Activated T-helper 1 cell treated with anti-CD3 and anti-CD28 coated beads, Interleukin-12 subunit alpha, Interleukin-12 subunit beta, Interleukin-2, Interleukin-4 antibody, amounts not matched to agents 30 ng/mL and 10 ng/mL and 1 ng/mL, durations not matched to agents 14 hours and 24 hours and 36 hours (primary cell): ENCODE measurements at regions not wholly inside any gene's neighbourhood (a gene's known extent, or its start where the extent isn't known, plus 50 kb on each side); places are given as distances from the start of the nearest gene placed in this dataset.

Experiments
- DNase-seq: peaks from one replicate; pipeline ENCODE4 v3.0.0; 2021; ENCODE audit warnings: low spot score
- H3K27ac Mint-ChIP-seq: one replicate; pipeline ENCODE4 v1.8.0; 2021; ENCODE audit warnings: mild to moderate bottlenecking, mixed read lengths
- H3K27me3 Mint-ChIP-seq: one replicate; pipeline ENCODE4 v1.8.0; 2022; ENCODE audit warnings: mild to moderate bottlenecking, moderate library complexity, mixed read lengths; ENCODE audit not compliant: insufficient read depth
- H3K36me3 Mint-ChIP-seq: one replicate; pipeline ENCODE4 v1.8.0; 2021; ENCODE audit warnings: low read depth, mixed read lengths
- H3K4me1 Mint-ChIP-seq: one replicate; pipeline ENCODE4 v1.8.0; 2021; ENCODE audit warnings: low read depth, mixed read lengths
- H3K4me3 Mint-ChIP-seq: one replicate; pipeline ENCODE4 v1.8.0; 2021; ENCODE audit warnings: mild to moderate bottlenecking, moderate library complexity, mixed read lengths
- H3K9me3 Mint-ChIP-seq: one replicate; pipeline ENCODE4 v1.8.0; 2021; ENCODE audit warnings: mixed read lengths
- intact Hi-C: fragments of 100-400 bp; cut with micrococcal nuclease; formaldehyde crosslinking; loops from one replicate; pipeline ENCODE4 v1.15.1; 2024

DNA sequence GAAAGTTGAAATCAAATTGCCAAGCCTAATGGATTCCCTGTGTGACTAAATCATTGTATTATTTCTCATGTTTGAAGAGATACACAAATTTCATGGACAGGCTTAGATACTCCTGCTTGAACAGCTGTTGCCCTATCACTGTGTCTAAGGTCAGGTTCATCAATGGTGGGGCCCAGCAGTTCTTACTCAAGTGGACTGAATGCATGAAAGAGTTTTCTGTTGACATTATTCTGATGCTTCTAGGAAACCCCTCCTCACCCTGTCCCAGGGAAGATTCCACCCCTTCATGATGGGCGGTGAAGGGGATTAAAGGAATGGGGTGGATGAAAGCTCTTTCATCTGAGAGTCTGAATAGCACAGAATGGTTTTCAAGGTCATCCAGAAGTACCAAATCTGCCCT lies 148.8 kb downstream of the INO80D start:
- Mint-ChIP-seq H3K27ac (no peak overlapping the region), H3K4me3 (no peak overlapping the region), H3K27me3 (peaks cover 4% of the 10 kb centered on the region), H3K4me1 (no peaks in the 10 kb centered on the region), H3K9me3 (no peaks in the 10 kb centered on the region), H3K36me3 (no peaks in the 10 kb centered on the region)
- intact Hi-C loops, result no loop called here
- DNase-seq, result no peak

DNA sequence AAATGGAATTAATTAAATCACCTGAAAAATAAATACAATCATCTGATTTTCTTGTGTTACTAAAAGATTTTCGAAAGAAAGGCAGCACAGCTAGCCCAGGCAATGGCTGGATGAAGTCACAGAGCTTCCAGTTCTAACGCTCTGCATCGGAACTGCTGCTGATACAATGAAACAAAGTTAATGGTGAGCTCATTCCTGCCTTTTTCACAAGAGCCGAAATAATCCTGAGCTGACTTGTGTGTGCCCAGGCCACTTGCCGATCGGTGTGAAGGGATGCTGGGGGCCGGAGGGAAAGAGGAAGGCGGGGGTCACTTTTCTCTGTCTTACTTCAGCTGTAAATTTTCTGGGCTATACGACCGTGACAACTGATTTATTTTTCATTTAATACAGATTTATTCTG lies 149.5 kb downstream of the INO80D start:
- Mint-ChIP-seq H3K36me3 (no peaks in the 10 kb centered on the region), H3K9me3 (no peaks in the 10 kb centered on the region), H3K27me3 (peaks cover 4% of the 10 kb centered on the region), H3K4me1 (no peaks in the 10 kb centered on the region), H3K4me3 (no peak overlapping the region), H3K27ac (no peak overlapping the region)
- intact Hi-C loops, result no loop called here
- no peak for DNase-seq

DNA sequence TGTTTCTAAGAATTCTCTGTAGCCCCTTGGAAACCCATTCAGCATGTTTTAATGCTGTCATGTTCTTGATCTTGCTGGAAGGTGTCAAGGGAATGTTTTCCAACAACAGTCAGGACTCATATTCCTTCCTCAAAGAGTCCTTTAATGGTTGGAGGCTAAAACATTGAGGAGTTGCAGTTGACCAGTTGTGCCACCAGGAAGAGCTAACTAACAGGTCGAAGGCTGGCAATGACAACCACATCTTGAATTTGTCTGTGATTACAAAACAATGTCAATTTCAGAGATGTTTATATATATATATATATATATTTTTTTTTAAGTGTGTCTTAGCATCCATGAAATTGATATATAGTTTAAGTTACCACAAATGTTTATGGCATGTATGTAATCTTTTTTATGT lies 151.5 kb downstream of the INO80D start:
- H3K9me3 Mint-ChIP-seq, result no peaks in the 10 kb centered on the region
- no peak for DNase-seq
- no peaks in the 10 kb centered on the region for H3K36me3 Mint-ChIP-seq
- H3K27ac Mint-ChIP-seq, result no peak overlapping the region
- intact Hi-C loops, result no loop called here
- peaks cover 14% of the 10 kb centered on the region for H3K27me3 Mint-ChIP-seq
- H3K4me3 Mint-ChIP-seq, result no peak overlapping the region
- H3K4me1 Mint-ChIP-seq, result no peaks in the 10 kb centered on the region

DNA sequence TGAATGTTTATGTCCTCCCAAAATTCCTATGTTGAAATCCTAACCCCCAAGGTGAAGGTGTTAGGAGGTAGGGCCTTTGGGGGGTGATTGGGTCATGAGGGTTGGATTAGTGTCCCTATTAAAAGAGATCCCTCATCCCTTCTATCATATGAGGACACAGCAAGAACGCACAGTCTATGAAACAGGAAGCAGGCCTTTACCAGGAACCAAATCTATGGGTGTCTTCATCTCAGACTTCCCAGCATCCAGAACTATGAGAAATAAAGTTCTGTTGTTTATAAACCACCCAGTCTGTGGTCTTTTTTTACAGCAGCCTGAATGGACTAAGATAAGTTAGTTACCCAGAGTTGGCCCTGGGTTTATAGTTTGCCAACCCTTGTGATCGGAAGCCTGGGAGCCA lies 153.1 kb downstream of the INO80D start:
- Mint-ChIP-seq H3K9me3 (no peaks in the 10 kb centered on the region), H3K4me3 (no peak overlapping the region), H3K4me1 (no peaks in the 10 kb centered on the region), H3K27ac (no peak overlapping the region), H3K36me3 (no peaks in the 10 kb centered on the region), H3K27me3 (peaks cover 17% of the 10 kb centered on the region)
- DNase-seq, result no peak
- intact Hi-C loops, result no loop called here

DNA sequence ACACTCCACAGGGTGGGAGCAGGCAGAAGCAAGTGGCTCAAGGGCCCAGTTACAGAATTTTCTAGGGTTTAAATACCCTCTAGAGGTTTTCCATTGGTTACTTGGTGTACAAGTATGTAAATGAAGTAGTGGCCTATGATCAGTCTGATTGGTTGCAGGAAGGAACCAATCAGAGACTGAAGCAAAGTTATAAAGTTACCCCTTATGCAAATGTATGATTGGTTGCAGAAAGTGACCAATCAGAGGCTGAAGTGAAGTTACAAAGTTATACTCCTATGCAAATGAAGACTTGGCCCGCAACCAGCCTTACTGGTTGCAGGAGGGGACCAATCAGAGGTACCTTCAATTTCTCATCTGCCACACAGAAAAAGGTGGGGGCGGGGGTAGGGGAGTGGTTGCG lies 154.6 kb downstream of the INO80D start:
- Mint-ChIP-seq H3K4me3 (no peak overlapping the region), H3K4me1 (peaks cover 2% of the 10 kb centered on the region), H3K27ac (no peak overlapping the region), H3K9me3 (no peaks in the 10 kb centered on the region), H3K36me3 (no peaks in the 10 kb centered on the region), H3K27me3 (peaks cover 28% of the 10 kb centered on the region)
- intact Hi-C loops, result no loop called here
- DNase-seq, result no peak

DNA sequence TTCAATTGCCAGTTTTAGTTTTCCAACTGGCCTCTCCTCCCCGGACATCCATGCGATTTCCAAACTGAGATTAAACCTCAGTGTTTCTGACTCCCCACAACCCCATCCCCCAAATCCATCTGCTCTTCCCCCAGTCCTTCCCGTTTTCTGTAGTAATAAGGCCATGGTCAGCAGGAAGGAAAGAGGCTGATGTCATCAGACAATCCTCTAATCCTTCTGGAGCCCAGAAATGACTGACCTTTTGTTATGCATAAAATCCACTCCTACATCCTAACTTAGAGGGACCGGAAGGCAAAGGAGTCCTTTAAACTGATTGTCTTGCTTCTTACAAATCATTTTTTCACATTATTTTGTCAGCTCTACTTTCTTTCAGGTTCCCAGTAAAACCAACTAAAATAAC lies 155.8 kb downstream of the INO80D start:
- Mint-ChIP-seq H3K27ac (no peak overlapping the region), H3K9me3 (no peaks in the 10 kb centered on the region), H3K36me3 (no peaks in the 10 kb centered on the region), H3K4me3 (no peak overlapping the region), H3K27me3 (peaks cover 32% of the 10 kb centered on the region), H3K4me1 (peaks cover 12% of the 10 kb centered on the region)
- intact Hi-C loops, result no loop called here
- DNase-seq, result no peak

DNA sequence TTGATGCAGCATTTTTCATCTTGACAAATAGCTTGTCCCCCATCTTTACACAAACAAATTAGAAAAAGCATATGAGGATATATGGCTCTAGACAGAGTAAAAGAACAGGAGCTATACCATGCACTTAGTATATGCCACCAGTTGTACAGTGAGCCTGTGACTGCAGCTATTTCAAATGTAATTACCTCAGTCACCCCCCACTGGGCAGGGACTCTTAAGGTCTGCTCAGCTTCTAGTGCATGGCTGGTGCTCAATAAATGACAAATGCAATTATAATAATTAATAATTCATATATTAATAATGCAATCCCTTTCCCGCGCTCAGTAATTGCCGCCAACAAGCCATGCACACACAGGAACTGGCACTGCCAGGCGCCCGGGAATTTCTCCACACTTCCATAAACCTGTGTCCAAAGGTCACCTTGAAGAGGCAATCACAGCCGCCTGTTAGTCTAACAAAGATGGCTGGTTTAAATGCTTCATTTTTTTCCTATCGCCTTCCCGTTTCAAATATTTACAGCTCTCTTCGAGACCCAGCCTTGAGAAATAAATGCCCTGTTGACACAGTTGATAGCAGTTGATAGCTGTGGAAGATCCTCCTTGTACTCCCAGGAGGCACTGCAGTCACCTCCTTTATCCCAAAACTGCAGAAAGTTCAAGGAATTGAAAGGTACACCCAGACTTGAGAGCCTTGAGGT lies 156.6 kb downstream of the INO80D start:
- Mint-ChIP-seq H3K4me3 (no peak overlapping the region), H3K27me3 (peaks cover 36% of the 10 kb centered on the region), H3K9me3 (no peaks in the 10 kb centered on the region), H3K27ac (no peak overlapping the region), H3K36me3 (no peaks in the 10 kb centered on the region), H3K4me1 (peaks cover 14% of the 10 kb centered on the region)
- intact Hi-C loops, result loop anchor here (5.0 kb wide), 2 partner anchors 247 to 1782 kb away; partner anchors contain the start of gene NRP2
- no peak for DNase-seq

DNA sequence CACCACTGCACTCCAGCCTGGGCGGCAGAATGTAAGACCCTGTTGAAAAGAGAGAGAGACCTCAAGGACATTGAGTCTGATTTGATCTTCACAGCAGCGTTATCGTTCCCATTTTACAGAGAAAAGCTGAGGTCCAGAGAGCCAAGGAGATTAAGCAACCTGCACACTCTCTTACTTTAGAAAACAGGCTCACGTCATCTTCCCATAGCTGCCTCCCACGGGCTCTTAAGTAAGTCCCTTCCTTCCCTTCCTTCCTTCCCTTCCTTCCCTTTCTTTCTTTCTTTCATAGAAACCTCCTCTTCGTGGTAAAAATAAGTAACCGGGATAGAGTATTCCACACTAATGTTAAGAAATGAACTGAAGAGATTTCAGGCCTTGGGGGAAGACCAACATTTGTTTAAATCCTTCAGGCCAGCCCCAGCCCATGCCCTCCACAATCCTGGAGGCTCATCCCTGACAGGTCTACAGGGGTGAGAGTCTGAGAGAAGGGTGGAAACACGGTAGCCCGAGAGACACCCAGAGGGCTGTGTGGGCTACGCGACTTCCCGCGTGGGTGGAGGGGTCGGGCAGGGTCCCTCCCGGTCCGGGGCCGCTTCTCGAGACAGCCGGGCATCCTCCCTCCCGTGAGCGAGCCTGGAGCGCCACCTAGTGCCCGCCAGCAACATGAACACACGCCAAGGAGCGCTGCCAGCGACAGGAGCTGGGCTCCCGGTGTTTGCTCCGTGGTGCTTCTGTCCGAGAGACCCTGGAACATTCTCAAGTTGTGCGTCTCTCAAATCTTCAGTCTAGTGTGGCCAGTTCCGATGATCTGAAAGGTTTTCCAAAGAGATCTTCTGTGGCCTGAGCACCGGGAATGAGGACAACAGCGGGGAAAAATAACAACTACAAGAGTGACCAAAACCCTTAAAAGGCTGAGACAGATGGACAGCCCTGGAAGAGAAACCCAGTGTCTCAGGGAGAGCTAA lies 160.3 kb downstream of the INO80D start:
- peaks cover 30% of the 10 kb centered on the region for H3K27me3 Mint-ChIP-seq

DNA sequence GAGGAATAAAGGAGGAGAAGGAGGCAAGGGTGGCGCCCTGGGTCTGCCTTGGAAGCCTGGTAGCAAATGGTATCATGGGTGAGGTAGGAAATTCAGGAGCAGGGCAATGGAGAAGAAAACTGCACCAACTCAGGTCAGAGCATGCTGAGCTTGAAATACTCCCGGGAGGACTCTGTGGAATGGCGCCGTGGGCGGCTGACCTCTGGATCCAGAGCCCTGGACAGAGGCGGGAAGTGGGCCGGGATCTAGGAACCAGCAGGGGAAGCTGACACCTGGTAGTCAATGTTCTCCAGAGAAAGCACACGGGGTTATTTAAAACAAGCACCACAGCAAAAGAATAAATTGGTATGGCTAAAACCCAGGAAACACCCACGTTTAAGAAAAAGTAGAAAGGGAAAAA lies 161.3 kb downstream of the INO80D start:
- no peak overlapping the region for H3K4me3 Mint-ChIP-seq
- no peaks in the 10 kb centered on the region for H3K9me3 Mint-ChIP-seq
- H3K27ac Mint-ChIP-seq, result no peak overlapping the region
- H3K36me3 Mint-ChIP-seq, result no peaks in the 10 kb centered on the region
- intact Hi-C loops, result loop anchor here (1.0 to 5.0 kb wide), 3 partner anchors 158 to 1777 kb away; partner anchors contain the start of gene NRP2
- H3K4me1 Mint-ChIP-seq, result peaks cover 14% of the 10 kb centered on the region
- H3K27me3 Mint-ChIP-seq, result peaks cover 26% of the 10 kb centered on the region
- no peak for DNase-seq

More for the DNA sequence above, 160.3 kb downstream of the INO80D start:
- H3K27ac Mint-ChIP-seq, result no peak overlapping the region
- DNase-seq, result peak; percentile 46
- intact Hi-C loops, result loop anchor here (1.0 to 5.0 kb wide), 4 partner anchors 159 to 1778 kb away; partner anchors contain the start of gene NRP2
- H3K36me3 Mint-ChIP-seq, result no peaks in the 10 kb centered on the region
- peaks cover 14% of the 10 kb centered on the region for H3K4me1 Mint-ChIP-seq
- H3K9me3 Mint-ChIP-seq, result no peaks in the 10 kb centered on the region
- peak overlapping the region; percentile 4 for H3K4me3 Mint-ChIP-seq

DNA sequence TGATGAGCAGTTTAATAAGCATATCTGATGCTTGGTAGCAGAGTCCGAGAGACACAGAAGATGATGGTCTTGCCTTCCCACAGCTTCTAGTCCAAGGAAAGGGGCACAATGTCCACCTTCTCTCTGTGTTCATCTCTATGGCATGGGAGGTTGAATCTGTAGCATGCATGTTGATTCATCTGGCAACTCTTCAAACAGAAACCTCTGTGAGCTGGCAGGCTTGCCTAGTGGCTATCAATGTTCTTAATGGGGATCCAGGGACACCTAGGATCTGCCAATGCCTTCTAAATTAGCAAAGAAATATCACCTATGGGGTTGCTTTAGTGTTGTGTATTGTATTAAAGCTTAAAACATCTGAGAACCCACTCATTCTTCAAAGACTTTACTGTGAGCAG lies 170.8 kb downstream of the INO80D start:
- no peaks in the 10 kb centered on the region for H3K9me3 Mint-ChIP-seq
- intact Hi-C loops, result no loop called here
- no peaks in the 10 kb centered on the region for H3K4me1 Mint-ChIP-seq
- H3K27ac Mint-ChIP-seq, result no peak overlapping the region
- DNase-seq, result no peak
- H3K27me3 Mint-ChIP-seq, result peaks cover 14% of the 10 kb centered on the region
- H3K36me3 Mint-ChIP-seq, result no peaks in the 10 kb centered on the region
- H3K4me3 Mint-ChIP-seq, result no peak overlapping the region

DNA sequence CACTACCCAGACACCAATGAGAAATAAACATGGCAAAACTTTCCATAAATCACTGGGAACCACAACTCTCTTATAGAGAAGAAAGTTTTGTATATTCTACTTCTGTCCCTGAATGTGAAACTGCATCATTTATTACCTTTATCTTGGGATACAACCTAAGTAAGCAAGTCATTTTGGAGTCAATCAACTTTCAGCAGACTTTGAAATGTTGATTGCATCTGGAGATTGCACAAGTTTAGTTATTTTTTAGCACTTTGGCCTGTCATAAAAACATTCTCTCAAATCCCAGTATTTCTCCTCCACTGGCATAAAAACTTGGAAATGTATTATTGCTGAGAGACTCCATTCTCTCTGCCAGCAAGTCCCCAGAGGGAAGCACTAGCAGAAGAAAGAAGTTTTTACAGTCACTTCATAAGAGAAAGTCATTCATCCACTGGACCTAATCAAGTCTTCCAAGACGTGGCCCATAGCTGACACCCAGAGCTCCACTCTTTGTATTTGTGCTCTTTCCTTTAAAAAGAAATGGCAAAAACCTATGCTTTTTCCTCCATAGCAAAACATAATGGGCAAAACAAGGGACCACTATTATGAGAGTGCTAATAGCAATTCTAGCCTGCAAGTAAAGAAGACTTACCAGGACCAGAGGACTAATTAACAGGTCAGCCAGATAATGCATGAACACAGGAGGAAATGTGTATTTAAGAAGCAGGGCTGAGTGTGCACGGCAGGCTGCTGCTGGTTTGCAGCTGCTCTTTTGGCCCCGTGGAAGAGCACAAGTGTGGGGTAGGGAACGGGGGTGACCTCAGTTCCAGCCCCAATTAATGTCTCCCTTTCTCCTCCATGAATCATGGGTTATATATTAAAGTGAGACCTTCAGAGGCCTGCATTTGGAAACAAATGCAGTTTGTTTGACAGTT lies 171.5 kb downstream of the INO80D start:
- H3K27me3 Mint-ChIP-seq, result peaks cover 13% of the 10 kb centered on the region

DNA sequence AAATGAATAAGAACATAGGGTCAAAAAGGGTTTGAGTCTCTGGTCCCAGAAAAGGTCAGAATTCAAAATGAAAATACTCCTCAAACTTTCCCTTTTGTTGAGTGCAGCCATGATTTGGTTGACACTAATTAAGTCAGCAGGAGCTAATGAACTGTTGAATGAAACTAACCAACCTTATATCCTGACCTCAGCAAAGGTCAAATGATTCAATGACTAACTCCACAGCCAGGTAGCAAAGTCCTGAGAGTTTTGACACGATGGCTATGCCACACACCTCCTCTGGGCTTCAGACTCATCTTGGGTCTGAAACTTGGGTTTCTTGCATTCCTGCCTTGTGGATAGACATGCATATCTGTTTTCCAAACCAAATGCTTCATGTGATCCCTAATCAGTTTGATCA lies 172.3 kb downstream of the INO80D start:
- no peaks in the 10 kb centered on the region for H3K36me3 Mint-ChIP-seq
- peaks cover 9% of the 10 kb centered on the region for H3K27me3 Mint-ChIP-seq
- H3K27ac Mint-ChIP-seq, result no peak overlapping the region
- no peak overlapping the region for H3K4me3 Mint-ChIP-seq
- no peaks in the 10 kb centered on the region for H3K4me1 Mint-ChIP-seq
- DNase-seq, result no peak
- intact Hi-C loops, result no loop called here
- no peaks in the 10 kb centered on the region for H3K9me3 Mint-ChIP-seq

More for the DNA sequence above, 171.5 kb downstream of the INO80D start:
- Mint-ChIP-seq H3K36me3 (no peaks in the 10 kb centered on the region), H3K27ac (no peak overlapping the region), H3K4me1 (no peaks in the 10 kb centered on the region), H3K4me3 (no peak overlapping the region), H3K9me3 (no peaks in the 10 kb centered on the region)
- intact Hi-C loops, result no loop called here
- no peak for DNase-seq
